H9 (cell line): ENCODE measurements at regions not wholly inside any gene's neighbourhood (a gene's known extent, or its start where the extent isn't known, plus 50 kb on each side); places are given as distances from the start of the nearest gene placed in this dataset.

Experiments used
- DNase-seq: peaks from one replicate; pipeline ENCODE4 v3.0.0-alpha.2; 2017
- H2AFZ ChIP-seq: one replicate; pipeline ENCODE4 v1.6.1; 2013; ENCODE audit warnings: mild to moderate bottlenecking, low read length, control low read depth, moderate library complexity
- H2AK5ac ChIP-seq: 2 replicates; pipeline ENCODE4 v1.6.1; 2013; ENCODE audit warnings: low read length, control low read depth, mixed read lengths; ENCODE audit not compliant: insufficient read length
- H2BK120ac ChIP-seq: one replicate; pipeline ENCODE4 v1.6.1; 2013; ENCODE audit warnings: low read depth, mild to moderate bottlenecking, low read length, control low read depth, inconsistent platforms; ENCODE audit not compliant: poor library complexity, severe bottlenecking
- H2BK12ac ChIP-seq: 2 replicates; pipeline ENCODE4 v1.6.1; 2013; ENCODE audit warnings: low read length, control low read depth, mixed read lengths, low read depth; ENCODE audit not compliant: insufficient read length
- H2BK15ac ChIP-seq: 2 replicates; pipeline ENCODE4 v1.6.1; 2013; ENCODE audit warnings: low read depth, low read length, control low read depth
- H2BK20ac ChIP-seq: one replicate; pipeline ENCODE4 v1.6.1; 2013; ENCODE audit warnings: low read depth, mild to moderate bottlenecking, low read length, control low read depth, inconsistent platforms; ENCODE audit not compliant: poor library complexity, severe bottlenecking
- H2BK5ac ChIP-seq: 2 replicates; pipeline ENCODE4 v1.6.1; 2013; ENCODE audit warnings: low read length, control low read depth, mixed read lengths; ENCODE audit not compliant: insufficient read length
- H3K14ac ChIP-seq: 2 replicates; pipeline ENCODE4 v1.6.1; 2013; ENCODE audit warnings: low read length, control low read depth; ENCODE audit not compliant: insufficient read depth
- H3K18ac ChIP-seq: 2 replicates; pipeline ENCODE4 v1.6.1; 2013; ENCODE audit warnings: low read depth, mild to moderate bottlenecking, mixed read lengths, low read length, control low read depth; ENCODE audit not compliant: insufficient read length
- H3K23ac ChIP-seq: 2 replicates; pipeline ENCODE4 v1.6.1; 2013; ENCODE audit warnings: low read length, control low read depth, mixed read lengths, low read depth; ENCODE audit not compliant: insufficient read length
- H3K23me2 ChIP-seq: 2 replicates; pipeline ENCODE4 v1.6.1; 2013; ENCODE audit warnings: low read depth, mild to moderate bottlenecking, mixed read lengths, low read length, control low read depth; ENCODE audit not compliant: insufficient read length, poor library complexity, severe bottlenecking
- H3K27ac ChIP-seq: 2 replicates; pipeline ENCODE4 v1.5.1; 2013; ENCODE audit warnings: low read length, control low read depth, mixed read lengths, low read depth; ENCODE audit not compliant: insufficient read length
- H3K27me3 ChIP-seq: 2 replicates; pipeline ENCODE4 v1.6.1; 2013; ENCODE audit warnings: low read length, control low read depth, inconsistent platforms; ENCODE audit not compliant: insufficient read depth
- H3K4ac ChIP-seq: 2 replicates; pipeline ENCODE4 v1.6.1; 2013; ENCODE audit warnings: low read depth, mild to moderate bottlenecking, control low read depth, inconsistent platforms, low read length, moderate library complexity
- H3K4me1 ChIP-seq: 2 replicates; pipeline ENCODE4 v1.6.1; 2013; ENCODE audit warnings: low read length, control low read depth, inconsistent platforms; ENCODE audit not compliant: insufficient read depth
- H3K4me2 ChIP-seq: 2 replicates; pipeline ENCODE4 v1.6.1; 2013; ENCODE audit warnings: low read length, control low read depth, mixed read lengths; ENCODE audit not compliant: insufficient read length, insufficient read depth
- H3K56ac ChIP-seq: 2 replicates; pipeline ENCODE4 v1.6.1; 2013; ENCODE audit warnings: low read depth, mild to moderate bottlenecking, mixed read lengths, low read length, control low read depth; ENCODE audit not compliant: insufficient read length
- H3K79me1 ChIP-seq: 2 replicates; pipeline ENCODE4 v1.6.1; 2013; ENCODE audit warnings: low read depth, mild to moderate bottlenecking, moderate library complexity, low read length, control low read depth, inconsistent platforms; ENCODE audit not compliant: insufficient read depth, poor library complexity, severe bottlenecking
- H3K79me2 ChIP-seq: 2 replicates; pipeline ENCODE4 v1.6.1; 2013; ENCODE audit warnings: low read length, control low read depth, inconsistent platforms; ENCODE audit not compliant: insufficient read depth
- H3K9ac ChIP-seq: 2 replicates; pipeline ENCODE4 v1.6.1; 2013; ENCODE audit warnings: low read length, control low read depth, mixed read lengths; ENCODE audit not compliant: insufficient read length; ENCODE audit errors: extremely low read depth
- H3K9me3 ChIP-seq: one replicate; pipeline ENCODE4 v1.6.1; 2013; ENCODE audit warnings: low read depth, low read length, inconsistent platforms; ENCODE audit not compliant: control insufficient read depth
- H3T11ph ChIP-seq: one replicate; pipeline ENCODE4 v1.6.1; 2013; ENCODE audit warnings: mild to moderate bottlenecking, low read length, control low read depth, inconsistent platforms
- H4K20me1 ChIP-seq: one replicate; pipeline ENCODE4 v1.6.1; 2013; ENCODE audit not compliant: control insufficient read depth, insufficient read length, insufficient read depth
- H4K5ac ChIP-seq: 2 replicates; pipeline ENCODE4 v1.6.1; 2013; ENCODE audit warnings: low read depth, mild to moderate bottlenecking, mixed read lengths, low read length, control low read depth; ENCODE audit not compliant: insufficient read length
- H4K8ac ChIP-seq: replicated peaks from 2 replicates; pipeline ENCODE4 v1.6.1; 2013; ENCODE audit warnings: low read length, control low read depth, mixed read lengths, low read depth; ENCODE audit not compliant: insufficient read length
- H4K91ac ChIP-seq: 2 replicates; pipeline ENCODE4 v1.6.1; 2013; ENCODE audit warnings: low read depth, mild to moderate bottlenecking, moderate library complexity, mixed read lengths, low read length, control low read depth; ENCODE audit not compliant: insufficient read length
- H3K27ac Mint-ChIP-seq, 3 experiments: 2 replicates in 2 of 3; 3 replicates in 1 of 3; pipeline ENCODE4 v1.8.0; 2020 to 2021; ENCODE audit warnings: mixed read lengths in 3 of 3, mild to moderate bottlenecking in 1 of 3, moderate library complexity in 1 of 3
- H3K27me3 Mint-ChIP-seq: 2 replicates; pipeline ENCODE4 v1.8.0; 2021; ENCODE audit warnings: low read depth, mild to moderate bottlenecking, moderate library complexity, mixed read lengths
- H3K36me3 Mint-ChIP-seq, 3 experiments: 2 replicates in 2 of 3; 3 replicates in 1 of 3; pipeline ENCODE4 v1.8.0; 2020 to 2021; ENCODE audit warnings: low read depth in 3 of 3, mixed read lengths in 3 of 3; ENCODE audit not compliant: insufficient read depth in 1 of 3
- H3K4me1 Mint-ChIP-seq, 2 experiments: 2 replicates each; pipeline ENCODE4 v1.8.0; 2020; ENCODE audit warnings: mixed read lengths in 2 of 2
- H3K4me3 Mint-ChIP-seq, 2 experiments: 2 replicates in 1 of 2; 3 replicates in 1 of 2; pipeline ENCODE4 v1.8.0; 2020 to 2021; ENCODE audit warnings: mild to moderate bottlenecking in 2 of 2, mixed read lengths in 2 of 2, moderate library complexity in 1 of 2
- H3K9me3 Mint-ChIP-seq, 2 experiments: 2 replicates in 1 of 2; 3 replicates in 1 of 2; pipeline ENCODE4 v1.8.0; 2020; ENCODE audit warnings: mild to moderate bottlenecking in 2 of 2, mixed read lengths in 2 of 2, moderate library complexity in 1 of 2
- CTCF ChIP-seq: fragments of 200-600 bp; sonication (generic); conservative IDR thresholded peaks from 3 replicates; pipeline ENCODE4 v1.8.0; 2021; ENCODE audit warnings: antibody characterized with exemption, mild to moderate bottlenecking
- WGBS: extraction: QIAGEN DNeasy Blood & Tissue Kit; methylation state at CpG from one replicate; pipeline ENCODE4 v1.1.7; 2013; ENCODE audit warnings: missing lambda C conversion rate, low lambda C conversion rate, mixed read lengths; ENCODE audit not compliant: insufficient read length; ENCODE audit errors: extremely low coverage; 5-methylcytosine and 5-hydroxymethylcytosine counted together

- Mint-ChIP-seq H3K27me3 (peaks cover 10% of the 10 kb centered on the region), H3K9me3 (peaks cover 0 to 3% of the 10 kb centered on the region in 2 experiments; a peak in 3 of 5 replicates), H3K27ac (no peak overlapping the region), H3K4me3 (no peak overlapping the region), H3K4me1 (peaks cover 13 to 28% of the 10 kb centered on the region in 2 experiments), H3K36me3 (peaks cover 0 to 2% (median 2%) of the 10 kb centered on the region in 3 experiments; a peak in 2 of 7 replicates)
- Histone ChIP-seq H3K4me1 (no peaks in the 10 kb centered on the region; the same call in 1 of the 2 replicates), H3K9me3 (no peaks in the 10 kb centered on the region), H2AK5ac (no peak overlapping the region), H3K18ac (no peak overlapping the region), H3T11ph (no peak overlapping the region), H2BK5ac (no peak overlapping the region), H3K56ac (no peak overlapping the region), H3K23me2 (no peaks in the 10 kb centered on the region), H3K27me3 (no peaks in the 10 kb centered on the region), H4K20me1 (no peaks in the 10 kb centered on the region), H2BK12ac (no peak overlapping the region), H2BK15ac (no peak overlapping the region), H2AFZ (no peak overlapping the region), H3K4me2 (no peak overlapping the region), H3K79me2 (no peaks in the 10 kb centered on the region), H2BK20ac (no peak overlapping the region), H3K79me1 (no peaks in the 10 kb centered on the region), H3K4ac (no peak overlapping the region), H4K91ac (no peak overlapping the region), H3K23ac (no peak overlapping the region), H3K27ac (no peak overlapping the region), H4K5ac (no peak overlapping the region), H2BK120ac (no peak overlapping the region), H3K14ac (no peak overlapping the region), H4K8ac (no peak overlapping the region), H3K9ac (no peak overlapping the region)
- WGBS: no CpG with 5 or more reads among the region's 8 CpGs
- no peak for DNase-seq
- TF ChIP-seq CTCF: no peak
These were observed 54.9 kb upstream of the IGFBP3 start for GRCh38 chr7:45975847-45976484.
